Lower leg skin (tissue), 4 donors: ENCODE measurements at regions not wholly inside any gene's neighbourhood (a gene's known extent, or its start where the extent isn't known, plus 50 kb on each side); places are given as distances from the start of the nearest gene placed in this dataset.

ENCODE experiments used
- DNase-seq, 2 donors: peaks; one replicate each; pipeline ENCODE4 v3.0.0-alpha.2; 2019; ENCODE audit warnings: low spot score in 2 of 2
- H3K4me3 ChIP-seq: fragments of 200-600 bp; sonication (generic); 2 replicates; pipeline ENCODE4 v1.5.1; 2017; ENCODE audit warnings: mild to moderate bottlenecking, low read depth; ENCODE audit not compliant: poor library complexity, severe bottlenecking
- CTCF ChIP-seq, 3 donors: fragments of 450-650 bp; IDR thresholded peaks; one replicate each; pipeline ENCODE4 v1.5.1; 2016; ENCODE audit warnings: antibody characterized with exemption in 3 of 3, mild to moderate bottlenecking in 3 of 3, moderate library complexity in 2 of 3
- POLR2A ChIP-seq, 2 donors: fragments of 450-650 bp; IDR thresholded peaks; one replicate each; pipeline ENCODE4 v1.6.1; 2016 to 2017; ENCODE audit warnings: antibody characterized with exemption in 2 of 2, mild to moderate bottlenecking in 1 of 2, moderate library complexity in 1 of 2
- WGBS, 2 donors: methylation state at CpG; one replicate each; pipeline ENCODE4 v1.1.5; 2018; 5-methylcytosine and 5-hydroxymethylcytosine counted together
- intact Hi-C: fragments of 100-400 bp; cut with DNase I; formaldehyde crosslinking; loops from one replicate; pipeline ENCODE4 v1.15.0; 2023; ENCODE audit warnings: low total_unique reads

GRCh38 chr10:3978761-3979160 is 193.8 kb upstream of the KLF6 start:
- no peak for DNase-seq
- H3K4me3 ChIP-seq = no peak overlapping the region
- intact Hi-C loops = no loop called here
- 57 to 62% methylated on average over 4 of the region's 4 CpGs for WGBS, 2 donors
- no peak for TF ChIP-seq CTCF (IDR thresholded peaks at IDR 0.05)
- no peak for TF ChIP-seq POLR2A (IDR thresholded peaks at IDR 0.05)

- TF ChIP-seq CTCF (IDR thresholded peaks at IDR 0.05) (no peak), POLR2A (IDR thresholded peaks at IDR 0.05) (no peak)
- DNase-seq = no peak
- intact Hi-C loops = no loop called here
- WGBS, 2 donors = 90 to 100% methylated on average over 1 of the region's 1 CpG
- H3K4me3 ChIP-seq = no peak overlapping the region
Measured at GRCh38 chr10:3978174-3978573, 193.2 kb upstream of the KLF6 start.

- 86 to 95% methylated on average over 6 of the region's 6 CpGs for WGBS, 2 donors
- TF ChIP-seq CTCF (IDR thresholded peaks at IDR 0.05) = no peak
- no peak for TF ChIP-seq POLR2A (IDR thresholded peaks at IDR 0.05)
- no peak for DNase-seq
- intact Hi-C loops = no loop called here
- H3K4me3 ChIP-seq = no peak overlapping the region
Measured at GRCh38 chr10:3977761-3978160, 192.8 kb upstream of the KLF6 start.

GRCh38 chr10:3976718-3977117 is 191.7 kb upstream of the KLF6 start:
- 74 to 78% methylated on average over 1 of the region's 1 CpG for WGBS, 2 donors
- no peak for DNase-seq
- intact Hi-C loops = no loop called here
- no peak overlapping the region for H3K4me3 ChIP-seq
- TF ChIP-seq CTCF (IDR thresholded peaks at IDR 0.05) (no peak), POLR2A (IDR thresholded peaks at IDR 0.05) (no peak)

- intact Hi-C loops = no loop called here
Measured at GRCh38 chr10:3976171-3976570, 191.2 kb upstream of the KLF6 start.

More at GRCh38 chr10:3976171-3976570, 191.2 kb upstream of the KLF6 start:
- 77 to 84% methylated on average over 3 of the region's 3 CpGs for WGBS, 2 donors
- no peak for DNase-seq
- no peak for TF ChIP-seq CTCF (IDR thresholded peaks at IDR 0.05)
- no peak for TF ChIP-seq POLR2A (IDR thresholded peaks at IDR 0.05)
- H3K4me3 ChIP-seq = no peak overlapping the region
